ENCODE measurements at regions not wholly inside any gene's neighbourhood (a gene's known extent, or its start where the extent isn't known, plus 50 kb on each side); places are given as distances from the start of the nearest gene placed in this dataset.
A peak's percentile ranks its signal among the peaks of the same experiment; 100 is the strongest.
"Not testable (repeated sequence)": the region's sequence is repeated elsewhere in the genome, so short reads cannot be mapped to it uniquely, and the experiment has no call there.

GRCh38 chr5:98186128-98186527, 587.3 kb upstream of the RGMB start:
- no peak for DNase-seq

GRCh38 chr5:98187945-98188344, 585.5 kb upstream of the RGMB start:
- no peak for DNase-seq

DNA sequence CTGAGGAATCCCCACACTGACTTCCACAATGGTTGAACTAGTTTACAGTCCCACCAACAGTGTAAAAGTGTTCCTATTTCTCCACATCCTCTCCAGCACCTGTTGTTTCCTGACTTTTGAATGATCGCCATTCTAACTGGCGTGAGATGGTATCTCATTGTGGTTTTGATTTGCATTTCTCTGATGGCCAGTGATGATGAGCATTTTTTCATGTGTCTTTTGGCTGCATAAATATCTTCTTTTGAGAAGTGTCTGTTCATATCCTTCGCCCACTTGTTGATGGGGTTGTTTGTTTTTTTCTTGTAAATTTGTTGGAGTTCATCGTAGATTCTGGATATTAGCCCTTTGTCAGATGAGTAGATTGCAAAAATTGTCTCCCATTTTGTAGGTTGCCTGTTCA, 583.1 kb upstream of the RGMB start:
- DNase-seq, result not testable (repeated sequence)

- no peak for DNase-seq
These were observed 579.3 kb upstream of the RGMB start for GRCh38 chr5:98193921-98194760.

DNA sequence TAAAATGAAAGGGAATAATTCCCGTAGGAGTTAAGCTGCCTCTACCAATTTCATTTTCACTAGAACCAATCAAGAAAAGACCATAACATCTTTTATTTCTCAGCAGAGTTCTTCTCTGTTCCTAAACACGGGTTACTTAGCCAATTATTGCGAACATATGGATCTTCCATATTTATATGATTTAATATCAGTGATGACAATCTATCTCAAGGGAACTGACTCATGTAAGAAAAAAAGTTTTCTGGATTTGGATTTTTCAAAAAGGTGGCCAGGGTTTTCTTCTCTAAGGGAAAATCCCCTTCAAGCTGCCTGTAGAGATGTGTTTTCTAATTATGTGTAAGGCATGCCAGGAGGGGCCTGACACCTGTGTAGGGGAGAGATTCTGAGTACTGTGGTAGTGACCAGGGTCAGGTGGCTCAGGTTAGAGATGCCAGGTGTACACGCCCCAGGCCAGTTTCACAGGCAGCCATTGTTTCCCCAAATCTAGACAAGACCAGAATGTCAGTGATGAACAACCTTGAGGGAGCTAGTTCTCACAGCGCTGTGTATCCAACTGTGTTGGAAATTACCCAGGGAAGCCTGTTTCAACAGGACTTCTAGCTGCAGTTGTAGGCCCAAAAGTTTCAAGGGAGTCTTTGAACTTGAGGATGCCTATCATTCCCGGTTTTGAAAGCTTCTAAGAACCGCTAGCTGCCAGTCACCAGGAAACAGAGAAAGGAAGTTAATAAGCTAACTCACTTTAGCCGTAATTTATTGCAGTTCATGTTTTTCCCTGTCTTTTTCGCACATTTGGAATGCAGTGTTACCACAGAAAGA, 572.5 kb upstream of the RGMB start:
- no peak for DNase-seq

DNA sequence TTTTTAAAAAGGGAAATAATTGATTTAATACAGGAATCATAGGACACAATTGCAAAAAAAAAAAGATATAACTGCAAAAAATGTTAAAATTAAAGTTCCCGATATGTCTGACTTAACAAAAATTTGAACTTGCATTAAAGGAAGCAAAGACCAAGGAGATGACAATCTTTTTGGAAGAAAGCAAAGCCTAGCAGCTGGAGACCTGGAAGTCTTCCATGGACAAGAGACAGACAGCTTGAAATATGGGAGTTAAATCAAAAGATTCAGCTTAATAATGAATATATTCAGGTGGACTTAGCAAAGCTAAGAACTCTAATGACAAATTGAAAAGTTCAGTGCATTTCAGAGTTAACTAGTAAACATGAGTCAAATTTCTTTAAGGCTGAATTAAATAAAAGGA, 568.7 kb upstream of the RGMB start:
- no peak for DNase-seq

- DNase-seq, result no peak
These were observed 567.6 kb upstream of the RGMB start for GRCh38 chr5:98205691-98206461.

DNA sequence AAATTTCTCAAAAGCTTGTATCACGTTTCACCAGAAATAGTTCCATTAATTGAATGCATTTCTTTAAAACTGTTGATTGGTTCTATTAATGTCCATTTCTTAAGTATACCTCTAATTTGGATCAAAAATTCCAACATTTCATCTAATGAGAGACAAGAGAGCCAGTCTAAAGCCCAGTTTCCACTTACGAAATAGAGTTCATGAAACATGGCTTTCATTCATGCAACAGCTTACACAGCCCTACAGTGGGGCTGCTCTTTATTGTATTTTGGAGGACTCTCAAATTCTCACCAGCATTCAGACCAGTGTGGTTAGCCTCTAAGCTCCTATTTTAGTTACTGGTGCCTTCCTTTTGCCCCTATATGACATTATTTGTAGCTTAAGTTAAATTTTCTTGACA, 566.9 kb upstream of the RGMB start:
- no peak for DNase-seq

- DNase-seq, result no peak
These were observed 564.0 kb upstream of the RGMB start for GRCh38 chr5:98209418-98209817.

DNA sequence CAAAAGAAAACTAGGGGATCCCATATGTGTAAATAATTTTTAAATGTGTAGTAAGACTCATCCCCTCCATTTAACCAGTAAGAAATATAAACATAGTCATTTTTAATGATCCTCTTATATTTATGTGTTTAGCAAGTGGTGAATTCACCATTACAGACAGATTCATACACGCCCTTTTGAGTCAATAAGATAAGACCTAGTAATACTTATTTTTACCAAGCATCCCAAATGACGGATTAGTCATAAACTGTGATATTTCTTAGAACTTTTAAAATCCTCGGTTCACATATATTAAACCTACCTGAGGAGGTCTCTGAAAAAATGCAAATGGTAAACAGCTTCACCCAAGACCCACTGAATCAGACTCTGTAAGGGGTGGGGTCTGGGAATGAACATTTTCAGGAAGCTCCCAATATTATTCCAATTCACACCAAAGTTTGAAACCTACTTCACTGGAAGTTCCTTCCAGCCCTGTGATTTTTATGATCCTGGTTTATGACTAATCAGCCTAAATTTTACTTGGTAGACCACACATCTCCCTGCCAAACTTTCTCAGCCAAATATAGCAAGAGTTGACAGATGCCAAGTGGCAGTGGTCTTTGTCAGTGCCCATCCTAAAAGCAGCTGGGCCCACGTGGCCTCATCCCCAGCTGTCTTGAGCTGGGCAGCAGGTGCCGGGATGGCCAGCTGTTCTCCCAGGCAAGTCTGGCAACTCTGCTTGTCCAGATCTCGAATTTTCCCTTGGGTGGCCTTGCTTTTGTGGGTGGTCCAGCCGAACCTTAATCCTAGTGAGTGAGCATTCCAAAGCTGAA, 559.0 kb upstream of the RGMB start:
- DNase-seq, result no peak

DNA sequence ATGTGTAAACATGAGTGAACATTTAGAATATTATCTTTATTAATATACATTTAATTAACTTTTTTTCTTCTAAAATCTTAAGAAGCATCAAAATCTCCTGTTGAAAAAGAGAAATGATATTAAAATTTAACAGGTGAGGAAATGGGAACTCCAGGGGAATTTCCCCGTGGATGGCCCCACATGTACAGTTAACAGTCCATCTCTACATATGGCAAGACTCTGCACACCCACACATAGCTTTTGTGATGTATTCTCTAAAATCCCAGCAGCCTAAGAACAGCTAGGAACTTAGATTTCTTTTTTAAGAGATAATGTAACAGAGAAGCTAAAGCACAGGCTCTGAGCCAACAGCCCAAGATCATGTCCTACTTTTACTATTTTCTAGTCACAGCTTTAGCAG, 556.3 kb upstream of the RGMB start:
- DNase-seq, result peak in 2 of 58 donors; percentile 1 to 5

GRCh38 chr5:98218838-98219237, 554.6 kb upstream of the RGMB start:
- DNase-seq, result no peak

DNA sequence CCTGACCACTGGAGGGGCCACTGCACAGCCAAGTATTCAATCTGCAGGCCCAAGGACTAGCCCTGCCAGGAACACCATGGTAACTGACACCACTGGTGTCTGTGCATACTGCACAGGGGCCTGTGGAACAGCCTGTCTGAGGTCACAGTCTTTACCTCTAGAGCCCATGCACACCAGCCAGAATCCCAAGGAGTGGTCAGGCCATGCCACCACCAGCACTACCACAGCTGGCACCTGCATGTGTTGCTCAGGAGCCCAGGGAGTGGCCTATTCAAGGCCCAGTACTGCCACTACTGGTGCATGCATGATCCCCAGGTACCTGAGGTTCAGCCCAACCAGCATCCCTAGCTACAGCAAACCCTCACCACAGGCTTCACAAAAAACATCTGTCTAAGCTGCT, 546.0 kb upstream of the RGMB start:
- no peak for DNase-seq

DNA sequence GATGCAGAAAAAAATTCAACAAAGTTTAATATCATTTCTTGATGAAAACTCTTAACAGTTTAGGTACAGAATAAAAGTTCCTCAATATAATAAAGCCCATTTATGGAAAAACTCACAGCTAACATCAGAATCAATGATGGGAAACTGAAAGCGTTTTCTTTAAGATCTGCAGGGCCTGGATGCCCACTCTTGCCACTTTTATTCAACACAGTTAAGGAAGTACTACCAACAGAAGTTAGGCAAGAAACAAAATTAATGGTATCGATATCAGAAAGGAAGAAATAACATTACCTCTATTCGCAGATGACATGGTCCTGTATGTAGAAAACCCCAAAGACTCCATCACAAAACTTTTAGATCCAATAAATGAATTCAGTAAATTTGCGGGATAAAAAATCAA, 542.4 kb upstream of the RGMB start:
- DNase-seq, result no peak

DNA sequence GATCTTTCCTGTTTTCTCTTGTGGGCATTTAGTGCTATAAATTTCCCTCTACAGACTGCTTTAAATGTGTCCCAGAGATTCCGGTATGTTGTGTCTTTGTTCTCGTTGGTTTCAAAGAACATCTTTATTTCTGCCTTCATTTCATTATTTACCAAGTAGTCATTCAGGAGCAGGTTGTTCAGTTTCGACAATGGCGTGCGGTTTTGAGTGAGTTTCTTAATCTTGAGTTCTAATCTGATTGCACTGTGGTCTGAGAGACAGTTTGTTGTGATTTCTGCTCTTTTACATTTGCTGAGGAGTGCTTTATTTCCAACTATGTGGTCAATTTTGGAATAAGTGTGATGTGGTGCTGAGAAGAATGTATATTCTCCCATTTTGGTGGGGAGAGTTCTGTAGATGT, 535.7 kb upstream of the RGMB start:
- DNase-seq, result not testable (repeated sequence)

DNA sequence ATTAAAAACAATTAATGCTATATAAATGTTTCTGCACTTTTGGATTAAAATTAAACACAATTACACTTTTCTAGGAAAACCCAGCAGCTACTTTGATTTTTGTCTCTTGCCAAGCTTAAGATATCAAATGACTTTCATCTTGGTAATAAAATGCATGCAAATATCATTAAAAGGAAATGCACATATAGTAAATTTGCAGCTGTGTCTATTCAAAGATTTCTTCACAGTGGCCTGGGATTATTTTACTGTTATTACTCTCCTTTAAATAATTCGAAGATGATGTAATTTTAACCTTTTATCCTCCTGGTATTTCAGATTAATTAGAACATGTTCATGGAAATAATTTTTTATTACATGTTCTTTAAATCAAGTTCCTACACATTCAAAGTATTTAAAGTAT, 529.5 kb upstream of the RGMB start:
- no peak for DNase-seq

DNA sequence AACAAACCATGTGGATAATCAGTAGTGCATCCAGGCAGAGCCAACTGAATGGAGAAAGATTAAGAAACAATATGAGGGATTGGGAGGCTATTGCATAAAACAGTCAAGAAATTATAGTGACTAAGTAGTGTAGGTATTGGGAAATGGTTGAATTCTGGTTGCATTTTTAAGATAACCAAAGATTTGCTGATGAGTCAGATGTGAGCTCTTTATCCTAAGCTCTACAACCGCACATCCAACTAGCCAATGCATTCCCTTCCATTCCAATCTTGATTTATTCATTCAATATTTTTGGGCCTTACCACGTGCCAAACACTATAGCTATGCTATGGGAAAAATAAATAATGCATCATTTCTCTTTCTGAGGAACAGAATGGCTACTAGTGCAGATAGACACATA, 524.5 kb upstream of the RGMB start:
- no peak for DNase-seq

DNA sequence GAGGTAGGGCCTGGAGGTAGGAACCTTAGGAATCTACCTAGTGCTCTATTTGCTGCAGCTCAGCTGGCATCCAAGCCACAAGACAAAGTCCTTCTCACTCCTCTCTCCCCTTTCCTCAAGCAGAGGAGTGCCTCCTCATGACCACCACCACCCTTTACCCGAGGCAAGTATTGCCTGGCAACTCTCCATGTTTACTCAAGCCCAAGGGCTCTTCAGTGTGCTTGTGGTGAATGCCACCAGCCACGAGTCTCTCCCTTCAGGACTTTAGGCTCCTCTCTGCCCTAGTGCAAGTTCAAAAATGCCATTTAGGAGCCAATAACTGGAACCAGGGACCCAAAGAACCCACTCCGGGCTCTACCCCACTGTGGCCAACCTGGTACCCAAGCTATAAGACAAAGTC, 514.5 kb upstream of the RGMB start:
- no peak for DNase-seq

DNA sequence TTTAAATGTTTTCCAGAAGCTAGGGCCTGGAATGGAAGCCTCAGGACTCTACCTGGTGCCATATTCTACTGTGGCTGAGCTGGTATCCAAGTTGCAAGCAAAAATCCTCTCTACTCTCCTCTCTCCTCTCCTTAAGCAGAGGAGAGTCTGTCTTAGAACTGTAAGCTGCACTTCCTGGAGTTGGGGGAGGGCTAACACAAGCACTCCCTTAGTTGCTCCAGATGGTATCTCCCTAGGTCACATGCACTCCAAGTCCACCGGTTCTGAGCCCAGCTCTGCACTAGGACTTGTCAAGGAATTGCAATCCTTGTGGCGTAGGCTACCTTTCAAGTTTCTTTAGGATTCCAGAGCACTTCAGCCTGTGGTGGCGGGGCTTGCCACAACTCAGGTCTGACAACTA, 513.9 kb upstream of the RGMB start:
- no peak for DNase-seq

GRCh38 chr5:98263084-98263483, 510.4 kb upstream of the RGMB start:
- no peak for DNase-seq
